Stimulated activated CD4-positive, alpha-beta T cell treated with anti-CD3 and anti-CD28 coated beads, Interleukin-4, amount 100 ng/mL, for 4 hours (primary cell): ENCODE measurements at regions not wholly inside any gene's neighbourhood (a gene's known extent, or its start where the extent isn't known, plus 50 kb on each side); places are given as distances from the start of the nearest gene placed in this dataset.

Experiments used
- DNase-seq, 2 experiments: peaks; one replicate each; pipeline ENCODE4 v3.0.0-alpha.2; 2020

GRCh38 chr10:130434446-130435385 lies 298.5 kb downstream of the GLRX3 start:
- no peak for DNase-seq

- DNase-seq: no peak
Measured at GRCh38 chr10:130435961-130436360, 299.8 kb downstream of the GLRX3 start.

GRCh38 chr10:130438861-130439260 lies 302.7 kb downstream of the GLRX3 start:
- no peak for DNase-seq

GRCh38 chr10:130439766-130440165 lies 303.6 kb downstream of the GLRX3 start:
- no peak for DNase-seq

- DNase-seq: no peak
Measured at GRCh38 chr10:130440494-130440893, 304.3 kb downstream of the GLRX3 start.

- DNase-seq: no peak
Measured at GRCh38 chr10:130440971-130441370, 304.8 kb downstream of the GLRX3 start.

GRCh38 chr10:130443066-130443465 lies 306.9 kb downstream of the GLRX3 start:
- DNase-seq: no peak

- no peak for DNase-seq
Measured at GRCh38 chr10:130453036-130453720, 317.0 kb downstream of the GLRX3 start.

- no peak for DNase-seq
Measured at GRCh38 chr10:130453721-130454542, 317.7 kb downstream of the GLRX3 start.

- DNase-seq: no peak
Measured at GRCh38 chr10:130454543-130455000, 318.4 kb downstream of the GLRX3 start.

- no peak for DNase-seq
Measured at GRCh38 chr10:130455111-130455695, 319.0 kb downstream of the GLRX3 start.

- DNase-seq: no peak
Measured at GRCh38 chr10:130455791-130456190, 319.6 kb downstream of the GLRX3 start.

- DNase-seq: no peak
Measured at GRCh38 chr10:130456616-130457015, 320.4 kb downstream of the GLRX3 start.

GRCh38 chr10:130458509-130458908 lies 322.3 kb downstream of the GLRX3 start:
- no peak for DNase-seq

GRCh38 chr10:130459011-130459410 lies 322.8 kb downstream of the GLRX3 start:
- no peak for DNase-seq

GRCh38 chr10:130459851-130460490 lies 323.8 kb downstream of the GLRX3 start:
- DNase-seq: no peak

- no peak for DNase-seq
Measured at GRCh38 chr10:130461631-130462030, 325.4 kb downstream of the GLRX3 start.

- DNase-seq: no peak
Measured at GRCh38 chr10:130463104-130463875, 327.1 kb downstream of the GLRX3 start.

GRCh38 chr10:130463876-130464364 lies 327.7 kb downstream of the GLRX3 start:
- no peak for DNase-seq

- no peak for DNase-seq
Measured at GRCh38 chr10:130464426-130464825, 328.2 kb downstream of the GLRX3 start.
